ENCODE measurements at regions not wholly inside any gene's neighbourhood (a gene's known extent, or its start where the extent isn't known, plus 50 kb on each side); places are given as distances from the start of the nearest gene placed in this dataset.
"Not testable (repeated sequence)": the region's sequence is repeated elsewhere in the genome, so short reads cannot be mapped to it uniquely, and the experiment has no call there.

- Mint-ChIP-seq H3K9me3 (no peaks in the 10 kb centered on the region), H3K27me3 (ENCODE audit: low read depth) (peaks cover 3% of the 10 kb centered on the region), H3K4me3 (no peak overlapping the region), H3K36me3 (no peaks in the 10 kb centered on the region), H3K27ac (no peak overlapping the region), H3K4me1 (peaks cover 43% of the 10 kb centered on the region)
- no peak for DNase-seq (ENCODE audit: low spot score in 2 of 2, unreplicated experiment in 2 of 2)
- no peak for TF ChIP-seq CTCF (IDR thresholded peaks at IDR 0.05; ENCODE audit: unreplicated experiment)
Measured at GRCh38 chr13:109998684-109999533, 212.5 kb upstream of the IRS2 start.

GRCh38 chr13:109998037-109998436, 211.7 kb upstream of the IRS2 start:
- no peak for DNase-seq (ENCODE audit: low spot score in 2 of 2, unreplicated experiment in 2 of 2)

GRCh38 chr13:109997056-109997595, 210.7 kb upstream of the IRS2 start:
- not testable (repeated sequence) for H3K9me3 Mint-ChIP-seq

More at GRCh38 chr13:109998037-109998436, 211.7 kb upstream of the IRS2 start:
- peaks cover under 1% of the 10 kb centered on the region for H3K9me3 Mint-ChIP-seq
- peaks cover 43% of the 10 kb centered on the region for H3K4me1 Mint-ChIP-seq
- peak overlapping the region; percentile 44 for H3K27ac Mint-ChIP-seq
- no peaks in the 10 kb centered on the region for H3K36me3 Mint-ChIP-seq
- H3K27me3 Mint-ChIP-seq (ENCODE audit: low read depth): peaks cover 3% of the 10 kb centered on the region
- H3K4me3 Mint-ChIP-seq: no peak overlapping the region
- TF ChIP-seq CTCF (IDR thresholded peaks at IDR 0.05; ENCODE audit: unreplicated experiment): no peak

GRCh38 chr13:109996404-109996960, 210.1 kb upstream of the IRS2 start:
- Mint-ChIP-seq H3K36me3 (no peaks in the 10 kb centered on the region), H3K9me3 (peaks cover 3% of the 10 kb centered on the region), H3K27me3 (ENCODE audit: low read depth) (peaks cover 3% of the 10 kb centered on the region), H3K4me1 (peaks cover 37% of the 10 kb centered on the region), H3K4me3 (no peak overlapping the region), H3K27ac (no peak overlapping the region)
- TF ChIP-seq CTCF (IDR thresholded peaks at IDR 0.05; ENCODE audit: unreplicated experiment): no peak
- no peak for DNase-seq (ENCODE audit: low spot score in 2 of 2, unreplicated experiment in 2 of 2)

More at GRCh38 chr13:109997056-109997595, 210.7 kb upstream of the IRS2 start:
- H3K27ac Mint-ChIP-seq; DNase-seq (ENCODE audit: low spot score in 2 of 2, unreplicated experiment in 2 of 2); H3K4me3 Mint-ChIP-seq; H3K27me3 Mint-ChIP-seq (ENCODE audit: low read depth); H3K36me3 Mint-ChIP-seq: not testable (repeated sequence)
- peaks cover 43% of the 10 kb centered on the region for H3K4me1 Mint-ChIP-seq

- H3K4me3 Mint-ChIP-seq: no peak overlapping the region
- peaks cover 30% of the 10 kb centered on the region for H3K4me1 Mint-ChIP-seq
- no peak overlapping the region for H3K27ac Mint-ChIP-seq
- no peak for TF ChIP-seq CTCF (IDR thresholded peaks at IDR 0.05; ENCODE audit: unreplicated experiment)
- H3K9me3 Mint-ChIP-seq: peaks cover 3% of the 10 kb centered on the region
- no peak for DNase-seq (ENCODE audit: low spot score in 2 of 2, unreplicated experiment in 2 of 2)
- no peaks in the 10 kb centered on the region for H3K36me3 Mint-ChIP-seq
- H3K27me3 Mint-ChIP-seq (ENCODE audit: low read depth): no peaks in the 10 kb centered on the region
Measured at GRCh38 chr13:109995578-109995977, 209.2 kb upstream of the IRS2 start.

- no peak for TF ChIP-seq CTCF (IDR thresholded peaks at IDR 0.05; ENCODE audit: unreplicated experiment)
- Mint-ChIP-seq H3K27ac (no peak overlapping the region), H3K36me3 (no peaks in the 10 kb centered on the region), H3K4me3 (no peak overlapping the region), H3K4me1 (peaks cover 4% of the 10 kb centered on the region), H3K9me3 (peaks cover 3% of the 10 kb centered on the region), H3K27me3 (ENCODE audit: low read depth) (no peaks in the 10 kb centered on the region)
- no peak for DNase-seq (ENCODE audit: low spot score in 2 of 2, unreplicated experiment in 2 of 2)
Measured at GRCh38 chr13:109990296-109990695, 203.9 kb upstream of the IRS2 start.
